HTR-8/SVneo (cell line): ENCODE measurements at regions not wholly inside any gene's neighbourhood (a gene's known extent, or its start where the extent isn't known, plus 50 kb on each side); places are given as distances from the start of the nearest gene placed in this dataset.

Experiments
- DNase-seq: peaks from one replicate; pipeline ENCODE4 v3.0.0; 2011; ENCODE audit warnings: low spot score, mixed read lengths; ENCODE audit not compliant: insufficient read length
- FAIRE-seq: peaks from 2 replicates; lab custom pipeline; 2011; peaks lifted over from hg19 to GRCh38; lab: Jason Lieb, UNC

DNA sequence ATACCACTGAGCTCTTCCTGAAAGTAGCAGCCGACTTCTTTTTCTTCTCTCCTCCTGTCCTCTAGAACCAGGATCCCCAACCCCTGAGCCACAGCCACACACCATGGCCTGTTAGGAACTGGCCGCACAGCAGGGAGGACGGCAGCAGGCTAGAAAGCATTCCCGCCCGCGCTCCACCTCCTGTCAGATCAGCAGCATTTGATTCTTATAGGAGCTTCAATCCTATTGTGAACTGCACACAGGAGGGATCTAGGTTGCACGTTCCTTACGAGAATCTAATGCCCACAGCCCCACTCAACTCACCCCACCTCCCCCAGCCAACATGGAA is 179.1 kb upstream of the SH3BP4 start:
- FAIRE-seq (no peak), DNase-seq (no peak)

DNA sequence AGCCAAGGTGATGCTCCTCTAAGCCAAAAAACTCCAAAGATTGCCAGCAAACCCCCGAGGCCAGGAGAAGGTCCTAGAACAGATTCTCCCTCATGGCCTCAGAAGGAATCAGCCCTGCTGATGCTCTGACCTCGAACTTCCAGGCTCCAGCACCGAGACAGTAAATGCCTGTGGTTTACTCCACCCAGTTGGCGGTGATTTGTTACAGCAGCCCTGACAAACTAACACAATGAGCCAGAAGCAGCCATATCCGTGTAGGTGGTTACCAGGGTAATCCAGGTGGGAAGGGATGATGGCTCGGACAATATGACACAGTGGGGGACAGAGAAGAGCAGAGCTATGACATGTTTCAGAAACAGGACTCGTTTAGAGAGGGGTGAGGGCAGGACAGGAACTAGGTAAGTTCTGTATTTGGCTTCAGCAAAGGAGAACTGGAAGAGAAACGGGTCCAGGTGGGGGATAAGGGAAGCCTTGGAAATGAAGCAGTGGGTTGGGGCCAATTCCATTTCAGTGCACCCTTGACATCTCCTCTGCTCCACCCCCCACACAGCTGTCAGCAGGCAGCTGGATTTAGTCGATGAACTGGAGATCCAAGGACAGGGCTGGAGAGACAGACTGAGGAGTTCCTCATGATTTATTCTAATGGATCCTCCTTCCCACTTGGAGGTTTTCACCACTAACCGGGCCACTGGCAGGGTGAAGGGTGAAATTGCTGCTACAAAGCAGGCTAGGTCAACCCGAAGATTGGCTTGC is 179.7 kb upstream of the SH3BP4 start:
- FAIRE-seq (no peak), DNase-seq (no peak)

DNA sequence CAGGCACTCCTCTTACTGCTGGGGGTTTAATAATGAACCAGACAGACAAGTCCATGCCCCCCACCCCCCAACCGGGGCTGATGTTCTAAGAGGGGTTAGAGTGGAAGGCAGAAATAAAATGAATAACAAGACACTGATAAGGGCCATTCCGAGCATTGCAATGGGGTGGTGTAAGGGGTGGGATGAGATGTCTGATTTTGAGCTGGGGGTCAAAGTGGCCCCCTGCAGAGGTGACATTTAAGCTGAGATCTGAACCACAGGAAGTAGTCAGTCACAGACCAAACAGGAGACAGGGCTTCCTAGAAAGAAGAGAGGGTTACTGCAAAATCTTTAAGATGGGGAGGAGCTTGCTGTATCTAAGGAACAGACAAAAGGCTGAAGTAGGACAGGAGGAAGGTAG is 180.6 kb upstream of the SH3BP4 start:
- DNase-seq (no peak), FAIRE-seq (no peak)

DNA sequence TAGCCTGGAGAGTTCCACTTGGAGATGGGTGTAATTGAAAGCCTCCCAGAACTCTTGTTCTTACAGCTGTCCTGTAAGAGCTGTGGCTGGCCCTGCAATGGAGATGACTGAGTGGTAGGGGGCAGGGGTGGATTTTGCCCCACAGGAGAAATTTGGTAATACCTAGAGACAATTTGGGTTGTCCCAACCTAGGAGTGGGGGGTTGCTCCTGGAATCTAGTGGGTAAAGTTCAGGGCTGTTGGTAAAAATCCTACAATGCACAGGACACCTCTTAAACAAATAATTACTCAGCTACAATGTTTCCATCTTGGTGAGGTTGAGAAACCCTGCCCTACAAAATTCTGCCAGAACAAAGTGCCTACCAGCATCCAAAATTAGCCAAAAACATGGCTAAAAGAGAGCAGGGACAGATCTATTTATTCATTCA is 181.1 kb upstream of the SH3BP4 start:
- no peak for FAIRE-seq
- DNase-seq: no peak

DNA sequence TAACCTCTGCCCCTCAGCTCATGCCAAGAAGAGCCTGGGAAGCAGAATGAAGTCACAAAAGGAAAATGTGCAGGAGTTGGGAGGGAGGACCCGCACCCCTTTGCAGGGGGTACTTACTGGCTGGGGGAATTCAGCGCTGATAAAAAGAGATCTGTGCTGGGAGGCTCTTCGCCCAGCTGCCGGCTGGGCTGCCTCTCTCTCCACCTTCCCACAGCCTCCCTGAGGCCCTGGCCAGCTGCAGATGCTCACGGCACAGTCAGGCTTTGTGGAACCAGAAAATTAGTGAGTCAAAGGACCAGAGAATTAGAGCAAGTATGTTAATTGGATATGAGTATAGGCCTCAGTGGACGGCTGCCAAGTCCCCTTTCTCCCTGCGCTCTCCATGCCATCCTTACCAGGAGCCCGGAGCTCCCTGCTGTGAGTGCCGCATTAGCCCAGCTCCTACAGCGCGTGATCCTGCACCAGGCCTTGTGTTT is 181.7 kb upstream of the SH3BP4 start:
- FAIRE-seq (no peak), DNase-seq (no peak)

DNA sequence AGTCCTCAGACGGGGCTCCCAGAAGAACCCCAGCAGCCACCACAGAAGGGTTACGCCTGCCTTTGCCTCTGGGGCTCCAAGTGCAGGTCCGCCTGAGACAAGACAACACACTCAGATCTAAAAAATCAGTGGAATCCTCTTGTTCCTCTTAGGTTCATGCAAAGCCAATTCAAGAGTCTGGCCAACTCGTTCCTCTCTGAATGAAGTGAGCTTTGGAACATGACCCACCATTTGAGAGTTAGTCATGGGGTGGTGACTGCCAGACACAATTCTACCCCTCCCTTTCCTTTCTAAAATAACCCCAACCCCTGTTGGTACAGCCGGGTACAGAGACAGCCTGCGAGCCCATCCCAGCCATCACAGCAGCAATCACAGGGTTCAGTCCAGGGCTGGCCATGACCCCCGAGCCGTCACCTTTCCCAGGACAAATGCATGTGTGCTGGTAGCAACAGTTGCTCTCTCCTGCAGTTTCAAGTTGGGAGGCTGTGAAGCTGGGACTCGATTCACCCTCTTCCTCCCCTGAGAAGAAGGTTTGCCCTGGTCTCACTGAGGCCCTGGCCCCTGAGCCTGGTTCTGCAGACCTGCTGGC is 183.1 kb upstream of the SH3BP4 start:
- no peak for FAIRE-seq
- no peak for DNase-seq

DNA sequence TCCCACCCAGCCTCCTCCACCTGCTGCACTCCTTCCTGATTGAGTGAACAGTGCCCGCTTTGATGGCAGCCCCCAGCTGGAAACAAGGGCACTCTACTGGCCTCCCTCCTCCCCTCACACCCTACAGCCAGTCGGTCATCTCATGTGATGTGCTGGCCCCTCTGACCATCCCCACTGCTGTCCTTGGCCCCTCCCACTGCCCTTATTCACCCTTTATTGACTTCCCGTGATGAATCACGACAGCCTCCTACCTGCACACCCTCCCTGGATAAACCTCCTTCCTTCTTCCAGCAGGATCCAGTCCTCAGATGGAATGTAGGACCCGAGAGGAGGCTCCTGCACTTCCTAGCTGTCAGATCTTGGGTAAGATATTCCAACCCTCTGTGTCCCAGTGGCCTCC is 186.5 kb upstream of the SH3BP4 start:
- FAIRE-seq (no peak), DNase-seq (no peak)

DNA sequence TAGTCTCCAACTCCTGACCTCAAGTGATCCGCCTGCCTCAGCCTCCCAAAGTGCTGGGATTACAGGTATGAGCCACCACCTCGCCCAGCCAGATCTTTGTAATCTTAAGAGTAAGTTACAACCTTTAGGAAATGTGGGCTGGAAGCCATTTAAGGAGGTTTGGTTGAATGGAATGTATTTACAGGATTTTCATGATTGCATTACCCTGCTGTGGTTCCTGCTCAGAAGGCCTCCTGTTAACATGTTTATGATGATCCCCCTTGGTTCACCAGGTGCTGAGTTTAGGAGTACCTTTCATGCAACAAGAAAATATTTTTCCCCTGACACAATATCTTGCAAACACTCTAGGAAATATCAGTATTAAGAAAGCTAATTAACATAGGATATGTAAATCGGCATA is 187.4 kb upstream of the SH3BP4 start:
- FAIRE-seq (no peak), DNase-seq (no peak)

DNA sequence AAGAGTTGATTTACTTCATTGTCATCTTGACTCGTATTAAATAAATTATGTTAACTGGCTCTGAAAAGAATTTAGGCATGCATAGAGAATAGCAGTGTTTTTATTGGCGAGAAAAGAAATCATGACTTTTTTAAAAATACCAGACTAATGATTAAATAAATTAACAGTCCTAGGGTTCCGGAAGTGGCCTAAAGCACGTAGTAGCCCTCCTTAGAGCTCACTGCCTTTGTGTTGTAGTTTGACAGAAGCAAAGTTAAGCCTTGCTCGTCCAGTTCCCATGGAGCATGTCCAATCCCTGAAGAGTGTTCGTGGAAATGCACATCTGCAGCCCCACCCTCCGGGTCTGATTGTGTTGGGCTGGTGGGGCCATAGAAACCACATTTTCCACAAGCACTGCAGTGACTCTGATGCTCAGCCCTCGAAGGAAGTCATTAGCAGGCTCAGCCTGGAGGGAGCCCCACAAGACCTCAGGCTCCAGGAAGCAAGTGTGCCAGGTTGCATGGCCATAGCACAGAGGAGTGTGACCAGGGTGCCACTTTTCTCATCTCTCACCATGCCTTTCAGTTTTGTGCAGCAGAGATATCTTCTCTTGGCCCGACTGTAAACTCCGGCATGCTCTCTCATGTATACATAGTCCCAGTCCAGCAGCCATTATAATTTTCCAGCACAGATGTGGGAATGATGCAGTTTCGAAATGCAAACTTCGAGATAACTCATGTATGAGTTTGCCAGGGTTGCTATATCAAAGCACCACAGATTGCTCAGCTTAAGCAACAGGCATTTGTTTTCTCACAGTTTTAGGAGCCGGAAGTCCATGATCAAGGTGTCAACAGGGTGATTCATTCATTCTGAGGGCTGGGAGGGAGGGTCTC is 188.6 kb upstream of the SH3BP4 start:
- DNase-seq (no peak), FAIRE-seq (no peak)

DNA sequence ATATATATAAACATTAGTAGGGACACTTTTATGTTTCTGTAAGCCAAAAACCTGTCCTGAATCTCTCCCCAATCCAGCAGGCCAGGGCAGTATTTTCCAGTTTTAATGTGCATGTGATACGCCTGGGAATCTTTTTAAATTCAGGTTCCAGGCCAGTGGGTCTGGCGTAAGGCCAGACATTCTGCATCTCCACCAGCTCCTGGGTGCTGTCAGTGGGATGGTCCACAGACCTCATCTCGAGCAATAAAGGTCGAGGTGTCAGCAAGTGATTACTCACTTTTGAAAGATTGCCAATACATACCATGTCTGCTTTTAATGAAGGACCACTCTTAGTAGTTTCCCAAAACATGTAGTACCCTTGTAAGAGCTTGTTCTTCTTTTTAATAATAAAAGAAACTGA is 189.9 kb upstream of the SH3BP4 start:
- DNase-seq: no peak
- no peak for FAIRE-seq

DNA sequence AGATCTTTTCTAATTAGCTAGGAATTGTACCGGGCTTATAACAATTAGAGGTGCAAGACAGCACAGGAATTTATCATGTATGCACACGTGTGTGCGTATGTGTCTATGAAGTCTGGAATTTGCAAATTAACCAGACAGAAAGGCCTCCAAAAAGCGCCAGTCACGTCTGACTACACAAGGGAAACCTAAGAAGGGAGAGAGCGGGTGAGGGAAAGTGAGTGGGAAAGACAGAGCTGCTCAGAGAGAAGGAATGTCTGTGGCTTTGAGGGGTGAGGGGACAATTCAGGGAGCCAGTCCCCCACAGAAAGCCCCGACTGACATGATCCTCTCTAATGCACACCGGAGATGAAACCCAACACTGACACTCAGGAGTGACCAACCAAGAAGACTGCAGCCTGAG is 197.7 kb upstream of the SH3BP4 start:
- DNase-seq (no peak), FAIRE-seq (no peak)

DNA sequence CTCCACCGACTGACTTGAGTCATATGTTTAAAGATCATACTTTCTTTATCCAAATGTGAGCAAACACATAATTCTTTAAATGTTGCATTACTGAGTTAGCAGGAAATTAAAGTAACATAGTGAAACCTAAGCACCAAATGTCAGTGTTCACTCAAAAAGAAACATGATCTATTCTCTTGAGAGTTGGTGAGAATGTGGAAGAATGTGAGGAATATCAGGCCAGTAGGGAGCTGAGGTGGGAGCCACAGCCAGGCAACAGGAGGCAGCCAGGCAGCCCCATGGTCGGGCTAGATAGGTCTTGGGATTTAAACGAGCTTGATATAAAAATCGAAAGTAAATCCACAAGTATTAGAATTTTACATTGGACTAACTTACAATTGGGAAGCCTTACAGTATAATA is 198.1 kb upstream of the SH3BP4 start:
- DNase-seq (no peak), FAIRE-seq (no peak)

DNA sequence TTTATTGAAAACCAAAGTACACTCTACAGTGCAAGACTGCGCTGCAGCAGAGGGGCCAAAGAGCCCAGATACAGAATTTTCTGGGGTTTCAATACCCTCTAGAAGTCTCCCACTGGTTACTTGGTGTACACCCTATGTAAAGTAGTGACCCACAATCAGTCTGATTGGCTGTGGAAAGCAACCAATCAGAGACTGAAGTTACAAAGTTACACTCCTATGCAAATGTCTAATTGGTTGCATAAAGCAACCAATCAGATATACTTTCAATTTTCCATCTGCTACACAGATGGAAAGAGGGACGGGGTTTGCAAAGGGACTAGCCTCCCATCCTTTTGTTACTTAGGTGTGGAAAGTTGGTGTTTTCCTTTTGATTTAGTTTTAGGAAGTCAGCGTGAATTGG is 198.9 kb upstream of the SH3BP4 start:
- no peak for DNase-seq
- no peak for FAIRE-seq

DNA sequence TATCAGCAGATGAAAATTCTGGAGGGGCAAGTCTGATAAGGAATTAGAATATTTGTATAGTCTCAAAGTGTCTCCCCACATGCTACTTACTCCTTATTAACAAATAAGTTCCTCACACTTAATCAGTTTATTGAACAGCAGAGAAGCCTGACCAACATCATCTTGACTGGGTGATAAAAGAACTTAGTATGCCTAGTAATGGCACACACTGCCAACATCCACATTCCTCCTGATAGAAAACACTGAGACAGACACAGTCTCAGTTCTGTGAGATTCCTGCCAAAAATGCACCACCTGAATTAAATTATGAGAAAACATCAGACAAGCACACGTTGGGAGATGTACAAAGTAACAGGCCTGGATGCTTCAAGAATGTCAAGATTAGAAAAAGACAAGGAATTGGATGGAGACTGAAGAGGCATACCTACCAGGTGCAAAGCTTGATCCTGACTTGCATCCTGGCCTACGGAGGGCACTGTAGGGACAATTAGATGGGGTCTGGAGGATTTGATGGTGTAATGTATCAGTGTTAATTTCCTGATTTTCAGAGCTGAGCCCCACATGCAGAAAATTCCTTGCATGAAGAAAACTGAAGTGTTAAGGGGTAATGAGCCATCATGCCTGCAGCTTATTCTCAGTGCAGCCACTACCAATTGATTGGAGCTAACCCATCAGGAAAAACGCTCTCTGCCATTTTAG is 200.4 kb upstream of the SH3BP4 start:
- no peak for FAIRE-seq
- DNase-seq: no peak

DNA sequence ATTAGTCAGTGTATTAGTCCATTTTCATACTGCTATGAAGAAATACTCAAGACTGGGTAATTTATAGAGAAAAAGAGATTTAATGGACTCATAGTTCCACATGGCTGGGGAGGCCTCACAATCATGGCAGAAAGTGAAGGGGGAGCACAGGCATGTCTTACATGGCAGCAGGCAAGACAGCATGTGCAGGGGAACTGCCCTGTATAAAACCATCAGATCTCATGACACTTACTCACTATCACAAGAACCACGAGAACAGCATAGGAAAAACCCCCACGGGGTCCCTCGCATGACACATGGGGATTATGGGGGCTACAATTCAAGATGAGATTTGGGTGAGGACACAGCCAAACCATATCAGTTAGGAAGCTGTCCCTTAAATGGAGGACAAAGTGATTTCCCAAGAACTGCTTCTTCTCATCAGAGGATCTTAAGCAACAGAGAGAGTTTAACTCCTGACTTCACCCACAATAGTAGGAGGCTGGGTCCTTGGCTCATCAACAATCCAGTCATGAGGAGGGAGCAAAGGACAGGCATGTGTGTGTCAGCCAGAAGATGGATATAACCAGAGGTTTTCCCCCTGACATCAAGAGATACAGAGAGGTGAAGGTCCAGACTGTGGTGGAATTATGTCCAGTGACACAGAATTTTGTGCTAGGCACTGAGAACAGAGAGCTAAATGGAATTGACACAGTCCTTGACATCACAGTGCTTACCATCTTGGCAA is 203.8 kb upstream of the SH3BP4 start:
- DNase-seq (no peak), FAIRE-seq (no peak)

DNA sequence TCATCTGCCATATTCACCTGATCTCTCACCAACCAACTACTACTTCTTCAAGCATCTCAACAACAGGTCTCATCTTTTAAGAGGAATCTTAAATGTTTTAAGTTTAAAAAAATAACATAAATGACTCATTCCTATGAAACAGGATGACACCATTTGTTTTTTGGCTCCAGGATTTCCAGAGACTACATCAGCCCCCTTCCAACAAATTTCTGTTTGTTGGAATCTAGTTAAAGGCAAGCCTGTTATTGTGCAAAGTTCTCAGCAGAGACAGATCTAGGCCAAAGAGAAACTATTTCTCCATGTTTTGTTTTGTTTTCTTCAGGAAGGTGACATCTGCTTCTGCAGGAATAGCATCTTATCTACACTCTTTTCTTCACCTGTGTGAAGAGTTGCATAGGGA is 204.8 kb upstream of the SH3BP4 start:
- no peak for FAIRE-seq

DNA sequence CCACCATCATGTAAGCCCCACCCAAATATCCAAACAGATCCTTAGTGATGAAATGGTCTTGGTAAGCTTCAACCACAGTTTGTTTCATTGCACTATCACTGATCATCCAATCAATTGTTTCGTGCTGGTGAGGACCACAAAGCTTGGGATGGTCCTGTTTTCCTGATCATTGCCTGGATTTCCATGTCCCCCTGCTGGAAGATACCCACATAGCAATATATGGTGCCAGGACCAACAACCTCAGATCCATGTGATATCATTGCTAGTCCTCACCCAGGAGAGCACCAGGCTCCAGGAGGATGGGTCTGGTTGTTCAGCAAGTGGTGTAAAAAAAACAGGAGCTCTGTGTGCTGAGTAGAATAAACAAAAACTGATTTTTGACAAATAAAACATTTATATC is 206.5 kb upstream of the SH3BP4 start:
- FAIRE-seq (no peak), DNase-seq (no peak)

More for the DNA sequence above, 204.8 kb upstream of the SH3BP4 start:
- no peak for DNase-seq

DNA sequence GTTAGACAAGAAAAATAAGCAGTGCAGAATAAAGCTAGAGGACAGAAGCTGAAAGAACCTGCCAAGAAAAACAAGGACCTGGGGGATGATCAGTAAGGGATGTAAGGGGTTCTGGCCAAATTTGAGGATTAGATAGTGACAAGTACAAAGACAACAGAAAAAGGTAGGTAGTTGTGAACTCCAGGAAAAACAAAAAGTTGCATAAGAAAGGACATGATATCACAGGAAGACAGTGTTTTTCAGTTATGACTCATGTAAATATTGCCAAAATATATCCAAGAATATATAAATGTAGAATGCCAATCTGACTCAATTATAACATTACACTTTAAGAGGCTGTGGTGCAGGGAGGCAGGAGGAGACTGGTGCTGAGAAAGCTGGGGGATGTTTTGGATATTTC is 209.8 kb upstream of the SH3BP4 start:
- FAIRE-seq (no peak), DNase-seq (no peak)

DNA sequence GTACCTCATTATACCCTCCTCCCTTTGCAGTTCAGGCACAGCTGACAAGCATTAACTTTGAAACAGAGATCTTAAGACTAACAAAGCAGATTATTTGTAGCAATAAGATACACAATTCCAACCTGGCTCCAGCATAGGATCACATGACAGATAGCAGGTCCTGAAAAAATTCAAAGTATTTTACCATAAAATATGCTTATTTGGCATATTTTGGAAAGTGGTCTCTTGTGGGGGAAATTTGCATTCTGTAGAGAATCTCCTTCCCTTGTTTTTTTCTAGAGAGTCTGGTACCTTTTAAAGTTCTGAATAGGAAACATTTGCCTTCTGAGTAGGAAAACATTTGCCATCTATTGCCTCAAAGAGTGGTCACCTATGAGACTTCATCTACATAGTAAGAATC is 212.8 kb upstream of the SH3BP4 start:
- no peak for DNase-seq
- no peak for FAIRE-seq

DNA sequence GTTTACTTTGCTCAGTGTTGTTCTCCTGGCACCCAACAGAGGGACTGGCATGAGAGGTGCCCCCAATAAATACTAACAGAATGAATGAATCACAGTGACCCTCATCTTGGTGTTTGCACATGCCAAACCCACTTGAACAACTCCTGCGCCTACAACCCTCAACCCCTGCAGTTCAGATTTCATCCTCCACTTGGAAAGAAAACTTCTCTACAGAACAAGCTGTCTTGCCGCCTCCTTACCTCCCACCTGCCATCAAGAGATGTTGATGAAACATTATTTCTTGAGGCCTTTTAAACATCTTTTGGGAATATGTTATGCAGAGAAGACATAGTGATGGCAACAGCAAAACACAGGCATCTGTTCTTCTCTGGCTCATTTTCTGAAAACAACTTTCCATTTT is 216.0 kb upstream of the SH3BP4 start:
- DNase-seq: no peak
- no peak for FAIRE-seq
